K562 (cell line): ENCODE measurements at regions not wholly inside any gene's neighbourhood (a gene's known extent, or its start where the extent isn't known, plus 50 kb on each side); places are given as distances from the start of the nearest gene placed in this dataset.

Experiments
- CTBP1 ChIP-seq: fragments of 450-650 bp; IDR thresholded peaks from 2 replicates; pipeline ENCODE4 v1.6.1; 2016; ENCODE audit warnings: borderline replicate concordance
- ILK ChIP-seq: fragments of 450-650 bp; IDR thresholded peaks from 2 replicates; pipeline ENCODE4 v1.6.1; 2016; ENCODE audit warnings: missing genetic modification characterization, low read depth, mild to moderate bottlenecking, missing compliant biosample characterization, moderate library complexity, borderline replicate concordance
- MCM7 ChIP-seq, 2 experiments: fragments of 450-650 bp; IDR thresholded peaks; 2 replicates each; pipeline ENCODE4 v1.6.1; 2016 to 2018
- RCOR1 ChIP-seq, 2 experiments: IDR thresholded peaks; 2 replicates each; pipeline ENCODE4 v1.6.1; 2012; ENCODE audit warnings: low read depth in 2 of 2, low read length in 2 of 2, borderline replicate concordance in 1 of 2, improper control_type of control experiment in 1 of 2
- SIRT6 ChIP-seq: IDR thresholded peaks from one replicate; pipeline ENCODE4 v1.6.1; 2012; ENCODE audit warnings: low read depth, mild to moderate bottlenecking, control low read depth, inconsistent platforms, low read length, moderate library complexity
- TFAM ChIP-seq: fragments of 250-450 bp; sonication (Bioruptor Pico); conservative IDR thresholded peaks from 2 replicates; pipeline ENCODE4 v1.5.0; 2021; ENCODE audit warnings: mild to moderate bottlenecking, moderate library complexity
- ZNF3 ChIP-seq: fragments of 250-450 bp; sonication (Bioruptor Pico); IDR thresholded peaks from 2 replicates; pipeline ENCODE4 v1.5.0; 2021; ENCODE audit warnings: mild to moderate bottlenecking, moderate library complexity
- ZNF347 ChIP-seq: fragments of 450-650 bp; formaldehyde crosslinking; IDR thresholded peaks from 2 replicates; pipeline ENCODE4 v1.4.0; 2020; ENCODE audit warnings: low read depth, mild to moderate bottlenecking, moderate library complexity
- TF ChIP-seq, protein P1 (sequence below): fragments of 250-450 bp; sonication (Bioruptor Pico); IDR thresholded peaks from 2 replicates; pipeline ENCODE4 v1.4.0; 2020; ENCODE audit warnings: borderline replicate concordance
- TF ChIP-seq, protein P2 (sequence below): fragments of 450-650 bp; formaldehyde crosslinking; IDR thresholded peaks from 2 replicates; pipeline ENCODE4 v1.4.0; 2020; ENCODE audit warnings: mild to moderate bottlenecking, moderate library complexity
- TF ChIP-seq, protein P3 (sequence below), 2 experiments: fragments of 450-650 bp in 1 of 2; sonication (generic) in 1 of 2; formaldehyde crosslinking in 1 of 2; IDR thresholded peaks; 2 replicates each; pipeline versions ENCODE4 v1.7.1 to v1.9.0; 2016 to 2022; ENCODE audit warnings: inconsistent platforms in 1 of 2, mild to moderate bottlenecking in 1 of 2, missing genetic modification reagents in 1 of 2
- TF ChIP-seq, protein P4 (sequence below), 3 experiments: IDR thresholded peaks in 2 of 3; conservative IDR thresholded peaks in 1 of 3; 2 replicates each; pipeline ENCODE4 v1.5.1; 2011 to 2012; ENCODE audit warnings: low read length in 3 of 3, mild to moderate bottlenecking in 3 of 3, control low read depth in 2 of 3, improper control_type of control experiment in 1 of 3, inconsistent platforms in 1 of 3, low read depth in 1 of 3, mixed read lengths in 1 of 3, moderate library complexity in 1 of 3; ENCODE audit not compliant: insufficient read depth in 2 of 3

DNA sequence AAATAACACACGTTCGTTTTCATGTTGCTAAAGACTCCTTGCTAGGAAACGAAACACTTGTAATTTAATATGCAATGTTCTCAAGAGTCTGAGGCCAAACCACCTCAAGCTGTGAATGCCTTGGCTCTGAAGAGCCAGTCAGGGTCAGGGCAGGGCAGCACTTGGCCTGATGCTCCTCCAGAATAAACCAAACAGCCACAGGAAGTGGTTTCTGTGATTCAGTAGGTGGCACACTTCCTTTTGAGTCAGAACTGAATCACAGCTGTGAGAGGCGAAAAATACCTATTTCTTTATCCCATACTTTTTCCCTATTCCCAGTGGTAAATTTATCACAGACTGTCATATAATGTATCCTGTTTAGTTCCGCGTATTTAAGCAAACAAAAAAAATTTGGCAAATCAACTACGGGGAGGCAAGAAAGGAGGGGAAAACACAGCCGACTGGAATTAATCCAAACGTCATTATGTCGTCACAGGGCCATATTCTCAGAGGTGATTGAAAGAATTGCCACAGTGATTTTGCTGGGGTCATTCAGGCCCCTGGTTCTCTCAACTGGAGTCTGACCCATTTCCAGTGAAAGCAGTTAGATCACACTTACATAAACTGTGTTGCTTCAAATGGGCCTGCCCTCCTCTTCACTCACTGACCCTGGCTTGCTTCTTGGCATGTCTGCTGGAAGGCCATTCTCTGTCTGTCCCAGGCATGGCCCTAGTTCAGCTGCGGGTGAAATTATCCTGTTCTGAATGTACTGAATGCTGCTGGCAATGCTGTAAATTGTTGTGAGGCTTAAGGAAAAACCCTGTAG is 71.2 kb downstream of the ARRDC3 start (continued):
- no peak for TF ChIP-seq ZNF3 (CRISPR knock-in tag)
- TF ChIP-seq, protein P1, sequence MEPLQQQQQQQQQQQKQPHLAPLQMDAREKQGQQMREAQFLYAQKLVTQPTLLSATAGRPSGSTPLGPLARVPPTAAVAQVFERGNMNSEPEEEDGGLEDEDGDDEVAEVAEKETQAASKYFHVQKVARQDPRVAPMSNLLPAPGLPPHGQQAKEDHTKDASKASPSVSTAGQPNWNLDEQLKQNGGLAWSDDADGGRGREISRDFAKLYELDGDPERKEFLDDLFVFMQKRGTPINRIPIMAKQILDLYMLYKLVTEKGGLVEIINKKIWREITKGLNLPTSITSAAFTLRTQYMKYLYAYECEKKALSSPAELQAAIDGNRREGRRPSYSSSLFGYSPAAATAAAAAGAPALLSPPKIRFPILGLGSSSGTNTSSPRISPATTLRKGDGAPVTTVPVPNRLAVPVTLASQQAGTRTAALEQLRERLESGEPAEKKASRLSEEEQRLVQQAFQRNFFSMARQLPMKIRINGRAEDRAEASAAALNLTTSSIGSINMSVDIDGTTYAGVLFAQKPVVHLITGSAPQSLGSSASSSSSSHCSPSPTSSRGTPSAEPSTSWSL: no peak
- no peak for TF ChIP-seq SIRT6
- TF ChIP-seq ZNF347 (CRISPR knock-in tag): no peak
- TF ChIP-seq, protein P2, sequence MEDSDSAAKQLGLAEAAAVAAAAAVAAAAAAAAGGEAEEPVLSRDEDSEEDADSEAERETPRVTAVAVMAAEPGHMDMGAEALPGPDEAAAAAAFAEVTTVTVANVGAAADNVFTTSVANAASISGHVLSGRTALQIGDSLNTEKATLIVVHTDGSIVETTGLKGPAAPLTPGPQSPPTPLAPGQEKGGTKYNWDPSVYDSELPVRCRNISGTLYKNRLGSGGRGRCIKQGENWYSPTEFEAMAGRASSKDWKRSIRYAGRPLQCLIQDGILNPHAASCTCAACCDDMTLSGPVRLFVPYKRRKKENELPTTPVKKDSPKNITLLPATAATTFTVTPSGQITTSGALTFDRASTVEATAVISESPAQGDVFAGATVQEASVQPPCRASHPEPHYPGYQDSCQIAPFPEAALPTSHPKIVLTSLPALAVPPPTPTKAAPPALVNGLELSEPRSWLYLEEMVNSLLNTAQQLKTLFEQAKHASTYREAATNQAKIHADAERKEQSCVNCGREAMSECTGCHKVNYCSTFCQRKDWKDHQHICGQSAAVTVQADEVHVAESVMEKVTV (CRISPR knock-in tag): no peak
- TF ChIP-seq, protein P3, sequence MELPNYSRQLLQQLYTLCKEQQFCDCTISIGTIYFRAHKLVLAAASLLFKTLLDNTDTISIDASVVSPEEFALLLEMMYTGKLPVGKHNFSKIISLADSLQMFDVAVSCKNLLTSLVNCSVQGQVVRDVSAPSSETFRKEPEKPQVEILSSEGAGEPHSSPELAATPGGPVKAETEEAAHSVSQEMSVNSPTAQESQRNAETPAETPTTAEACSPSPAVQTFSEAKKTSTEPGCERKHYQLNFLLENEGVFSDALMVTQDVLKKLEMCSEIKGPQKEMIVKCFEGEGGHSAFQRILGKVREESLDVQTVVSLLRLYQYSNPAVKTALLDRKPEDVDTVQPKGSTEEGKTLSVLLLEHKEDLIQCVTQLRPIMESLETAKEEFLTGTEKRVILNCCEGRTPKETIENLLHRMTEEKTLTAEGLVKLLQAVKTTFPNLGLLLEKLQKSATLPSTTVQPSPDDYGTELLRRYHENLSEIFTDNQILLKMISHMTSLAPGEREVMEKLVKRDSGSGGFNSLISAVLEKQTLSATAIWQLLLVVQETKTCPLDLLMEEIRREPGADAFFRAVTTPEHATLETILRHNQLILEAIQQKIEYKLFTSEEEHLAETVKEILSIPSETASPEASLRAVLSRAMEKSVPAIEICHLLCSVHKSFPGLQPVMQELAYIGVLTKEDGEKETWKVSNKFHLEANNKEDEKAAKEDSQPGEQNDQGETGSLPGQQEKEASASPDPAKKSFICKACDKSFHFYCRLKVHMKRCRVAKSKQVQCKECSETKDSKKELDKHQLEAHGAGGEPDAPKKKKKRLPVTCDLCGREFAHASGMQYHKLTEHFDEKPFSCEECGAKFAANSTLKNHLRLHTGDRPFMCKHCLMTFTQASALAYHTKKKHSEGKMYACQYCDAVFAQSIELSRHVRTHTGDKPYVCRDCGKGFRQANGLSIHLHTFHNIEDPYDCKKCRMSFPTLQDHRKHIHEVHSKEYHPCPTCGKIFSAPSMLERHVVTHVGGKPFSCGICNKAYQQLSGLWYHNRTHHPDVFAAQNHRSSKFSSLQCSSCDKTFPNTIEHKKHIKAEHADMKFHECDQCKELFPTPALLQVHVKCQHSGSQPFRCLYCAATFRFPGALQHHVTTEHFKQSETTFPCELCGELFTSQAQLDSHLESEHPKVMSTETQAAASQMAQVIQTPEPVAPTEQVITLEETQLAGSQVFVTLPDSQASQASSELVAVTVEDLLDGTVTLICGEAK (IDR thresholded peaks at IDR 0.05): peak; percentile 28; the same call in 1 of the 2 replicates
- TF ChIP-seq, protein P3 (CRISPR knock-in tag; IDR thresholded peaks at IDR 0.05): no peak
- no peak for TF ChIP-seq MCM7 (IDR thresholded peaks at IDR 0.05)
- peak in 1 of 2 experiments; percentile 72; a peak in 2 of 4 replicates for TF ChIP-seq RCOR1 (IDR thresholded peaks at IDR 0.05; ENCODE audit: borderline replicate concordance in 1 of 2, low read depth in 2 of 2, low read length in 2 of 2)
- TF ChIP-seq, protein P4, sequence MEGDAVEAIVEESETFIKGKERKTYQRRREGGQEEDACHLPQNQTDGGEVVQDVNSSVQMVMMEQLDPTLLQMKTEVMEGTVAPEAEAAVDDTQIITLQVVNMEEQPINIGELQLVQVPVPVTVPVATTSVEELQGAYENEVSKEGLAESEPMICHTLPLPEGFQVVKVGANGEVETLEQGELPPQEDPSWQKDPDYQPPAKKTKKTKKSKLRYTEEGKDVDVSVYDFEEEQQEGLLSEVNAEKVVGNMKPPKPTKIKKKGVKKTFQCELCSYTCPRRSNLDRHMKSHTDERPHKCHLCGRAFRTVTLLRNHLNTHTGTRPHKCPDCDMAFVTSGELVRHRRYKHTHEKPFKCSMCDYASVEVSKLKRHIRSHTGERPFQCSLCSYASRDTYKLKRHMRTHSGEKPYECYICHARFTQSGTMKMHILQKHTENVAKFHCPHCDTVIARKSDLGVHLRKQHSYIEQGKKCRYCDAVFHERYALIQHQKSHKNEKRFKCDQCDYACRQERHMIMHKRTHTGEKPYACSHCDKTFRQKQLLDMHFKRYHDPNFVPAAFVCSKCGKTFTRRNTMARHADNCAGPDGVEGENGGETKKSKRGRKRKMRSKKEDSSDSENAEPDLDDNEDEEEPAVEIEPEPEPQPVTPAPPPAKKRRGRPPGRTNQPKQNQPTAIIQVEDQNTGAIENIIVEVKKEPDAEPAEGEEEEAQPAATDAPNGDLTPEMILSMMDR (IDR thresholded peaks at IDR 0.05 in 2 of 3, conservative IDR thresholded peaks at IDR 0.05 in 1 of 3; ENCODE audit: insufficient read depth in 2 of 3, low read depth in 1 of 3, low read length in 3 of 3): peak in 1 of 3 experiments; percentile 9; a peak in 1 of 6 replicates
- TF ChIP-seq CTBP1: 0 out of 2 replicates have a peak, but pooled peaks have one; percentile 8
- TF ChIP-seq ILK (tag): no peak
- TF ChIP-seq TFAM (CRISPR knock-in tag): no peak
